ENCODE measurements at regions not wholly inside any gene's neighbourhood (a gene's known extent, or its start where the extent isn't known, plus 50 kb on each side); places are given as distances from the start of the nearest gene placed in this dataset.

GRCh38 chr4:174418640-174419212, 103.6 kb downstream of the HPGD start:
- no peak overlapping the region for H2AK5ac ChIP-seq (ENCODE audit: insufficient read length, low read length)
- H2BK120ac ChIP-seq (ENCODE audit: low read depth, low read length, poor library complexity, severe bottlenecking): no peak overlapping the region
- H2BK5ac ChIP-seq (ENCODE audit: insufficient read length, low read length): no peak overlapping the region
- no peak overlapping the region for H4K5ac ChIP-seq (ENCODE audit: insufficient read length, low read depth, low read length)
- Mint-ChIP-seq H3K4me3 (no peak overlapping the region), H3K36me3 (ENCODE audit: insufficient read depth in 1 of 3, low read depth in 3 of 3) (peaks cover 8 to 12% (median 11%) of the 10 kb centered on the region in 3 experiments), H3K4me1 (0 out of 4 replicates have a peak, but pooled peaks cover 0 to 3% of the 10 kb centered on the region in 2 experiments), H3K9me3 (peaks cover 8 to 9% of the 10 kb centered on the region in 2 experiments; a peak in 4 of 5 replicates), H3K27ac (no peak overlapping the region), H3K27me3 (ENCODE audit: low read depth) (no peaks in the 10 kb centered on the region; the same call in 1 of the 2 replicates)
- H3K4ac ChIP-seq (ENCODE audit: low read depth, low read length): no peak overlapping the region
- no peaks in the 10 kb centered on the region for H3K9me3 ChIP-seq (ENCODE audit: control insufficient read depth, low read depth, low read length)
- no peaks in the 10 kb centered on the region for H3K4me1 ChIP-seq (ENCODE audit: insufficient read depth, low read length)
- no peaks in the 10 kb centered on the region for H3K79me1 ChIP-seq (ENCODE audit: insufficient read depth, low read depth, low read length, poor library complexity, severe bottlenecking)
- no peak overlapping the region for H4K91ac ChIP-seq (ENCODE audit: insufficient read length, low read depth, low read length)
- H3K9ac ChIP-seq (ENCODE audit: extremely low read depth, insufficient read length, low read length): no peak overlapping the region
- H2BK12ac ChIP-seq (ENCODE audit: insufficient read length, low read depth, low read length): no peak overlapping the region
- H3K18ac ChIP-seq (ENCODE audit: insufficient read length, low read depth, low read length): no peak overlapping the region
- no peak overlapping the region for H3K4me2 ChIP-seq (ENCODE audit: insufficient read depth, insufficient read length, low read length)
- no peak overlapping the region for H3K56ac ChIP-seq (ENCODE audit: insufficient read length, low read depth, low read length)
- no peak overlapping the region for H3K14ac ChIP-seq (ENCODE audit: insufficient read depth, low read length)
- no peak overlapping the region for H2AFZ ChIP-seq (ENCODE audit: low read length)
- H3K27ac ChIP-seq (ENCODE audit: insufficient read length, low read depth, low read length): no peak overlapping the region
- H2BK15ac ChIP-seq (ENCODE audit: low read depth, low read length): no peak overlapping the region
- no peak overlapping the region for H3K23ac ChIP-seq (ENCODE audit: insufficient read length, low read depth, low read length)
- H3K79me2 ChIP-seq (ENCODE audit: insufficient read depth, low read length): no peaks in the 10 kb centered on the region
- no peaks in the 10 kb centered on the region for H3K27me3 ChIP-seq (ENCODE audit: insufficient read depth, low read length)
- no peak overlapping the region for H4K8ac ChIP-seq (replicated peaks; ENCODE audit: insufficient read length, low read depth, low read length)
- no peaks in the 10 kb centered on the region for H3K23me2 ChIP-seq (ENCODE audit: insufficient read length, low read depth, low read length, poor library complexity, severe bottlenecking)
- no CpG with 5 or more reads among the region's 4 CpGs for WGBS (ENCODE audit: extremely low coverage, insufficient read length, low lambda C conversion rate)
- TF ChIP-seq CTCF (conservative IDR thresholded peaks at IDR 0.05): no peak
- H4K20me1 ChIP-seq (ENCODE audit: control insufficient read depth, insufficient read depth, insufficient read length): no peaks in the 10 kb centered on the region
- no peak for DNase-seq
- no peak overlapping the region for H3T11ph ChIP-seq (ENCODE audit: low read length)
- H2BK20ac ChIP-seq (ENCODE audit: low read depth, low read length, poor library complexity, severe bottlenecking): no peak overlapping the region

Measured in H9 (cell line).